NCI-H1417 (cell line): ENCODE measurements at regions not wholly inside any gene's neighbourhood (a gene's known extent, or its start where the extent isn't known, plus 50 kb on each side); places are given as distances from the start of the nearest gene placed in this dataset.
"Not testable (repeated sequence)": the region's sequence is repeated elsewhere in the genome, so short reads cannot be mapped to it uniquely, and the experiment has no call there.

Experiments
- DNase-seq, 3 experiments: peaks; one replicate each; lab custom pipeline; 2025; lab: John Stamatoyannopoulos, UW

GRCh38 chr4:23533859-23534258 is 356.0 kb downstream of the PPARGC1A start:
- no peak for DNase-seq

- no peak for DNase-seq
Measured at GRCh38 chr4:23516716-23517115, 373.1 kb downstream of the PPARGC1A start.

GRCh38 chr4:23504083-23504482 is 385.8 kb downstream of the PPARGC1A start:
- DNase-seq, result peak; percentile 16 to 93 (median 73)

- DNase-seq, result peak; percentile 15 to 91 (median 64)
Measured at GRCh38 chr4:23500894-23501449, 388.9 kb downstream of the PPARGC1A start.

- no peak for DNase-seq
Measured at GRCh38 chr4:23485801-23486200, 404.0 kb downstream of the PPARGC1A start.

GRCh38 chr4:23484689-23485088 is 405.2 kb downstream of the PPARGC1A start:
- DNase-seq, result no peak

- no peak for DNase-seq
Measured at GRCh38 chr4:23483320-23483960, 406.4 kb downstream of the PPARGC1A start.

- DNase-seq, result no peak
Measured at GRCh38 chr4:23481566-23481965, 408.3 kb downstream of the PPARGC1A start.

- no peak for DNase-seq
Measured at GRCh38 chr4:23477905-23478304, 411.9 kb downstream of the PPARGC1A start.

GRCh38 chr4:23476515-23477090 is 413.2 kb downstream of the PPARGC1A start:
- DNase-seq, result no peak

GRCh38 chr4:23463071-23463470 is 426.8 kb downstream of the PPARGC1A start:
- no peak for DNase-seq

GRCh38 chr4:23458054-23458453 is 431.8 kb downstream of the PPARGC1A start:
- DNase-seq, result peak in 2 of 3 experiments; percentile 6 to 48

- no peak for DNase-seq
Measured at GRCh38 chr4:23456864-23457263, 433.0 kb downstream of the PPARGC1A start.

- no peak for DNase-seq
Measured at GRCh38 chr4:23455456-23456158, 434.2 kb downstream of the PPARGC1A start.

- no peak for DNase-seq
Measured at GRCh38 chr4:23441530-23442069, 448.2 kb downstream of the PPARGC1A start.

GRCh38 chr4:23438764-23439163 is 451.1 kb downstream of the PPARGC1A start:
- no peak for DNase-seq

GRCh38 chr4:23429497-23429896 is 460.4 kb downstream of the PPARGC1A start:
- DNase-seq, result no peak

- DNase-seq, result no peak
Measured at GRCh38 chr4:23425570-23425969, 464.3 kb downstream of the PPARGC1A start.

GRCh38 chr4:23423540-23423939 is 466.3 kb downstream of the PPARGC1A start:
- no peak for DNase-seq

- no peak for DNase-seq
Measured at GRCh38 chr4:23422878-23423277, 467.0 kb downstream of the PPARGC1A start.

- DNase-seq, result peak in 1 of 3 experiments; percentile 48
Measured at GRCh38 chr4:23413631-23414030, 476.2 kb downstream of the PPARGC1A start.

GRCh38 chr4:23412701-23413100 is 477.1 kb downstream of the PPARGC1A start:
- peak in 1 of 3 experiments; percentile 81 for DNase-seq

GRCh38 chr4:23408913-23409312 is 480.9 kb downstream of the PPARGC1A start:
- DNase-seq, result not testable (repeated sequence)
